T-helper 22 cell (primary cell): ENCODE measurements at regions not wholly inside any gene's neighbourhood (a gene's known extent, or its start where the extent isn't known, plus 50 kb on each side); places are given as distances from the start of the nearest gene placed in this dataset.

ENCODE experiments used
- DNase-seq: peaks from one replicate; pipeline ENCODE4 v3.0.0-alpha.2; 2020; ENCODE audit warnings: low read depth

DNA sequence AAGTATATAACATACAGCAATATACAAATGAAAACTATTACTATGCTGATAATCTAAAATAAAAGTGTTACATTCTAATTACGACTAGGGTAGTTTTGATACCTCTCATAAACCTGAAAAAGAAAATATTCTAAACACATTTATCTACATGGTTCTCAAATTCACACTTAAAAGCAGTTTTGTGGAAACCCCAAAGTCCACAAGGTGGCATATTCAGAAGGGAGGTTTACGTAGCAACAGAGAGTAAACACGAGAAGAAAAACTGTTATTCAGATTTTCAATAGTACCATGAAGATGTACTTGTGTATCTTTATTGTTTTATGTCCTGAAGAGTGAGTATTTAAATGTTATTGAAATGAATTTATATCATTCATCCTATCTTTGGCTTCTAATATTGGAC is 275.9 kb upstream of the KLHL1 start:
- DNase-seq, result no peak

DNA sequence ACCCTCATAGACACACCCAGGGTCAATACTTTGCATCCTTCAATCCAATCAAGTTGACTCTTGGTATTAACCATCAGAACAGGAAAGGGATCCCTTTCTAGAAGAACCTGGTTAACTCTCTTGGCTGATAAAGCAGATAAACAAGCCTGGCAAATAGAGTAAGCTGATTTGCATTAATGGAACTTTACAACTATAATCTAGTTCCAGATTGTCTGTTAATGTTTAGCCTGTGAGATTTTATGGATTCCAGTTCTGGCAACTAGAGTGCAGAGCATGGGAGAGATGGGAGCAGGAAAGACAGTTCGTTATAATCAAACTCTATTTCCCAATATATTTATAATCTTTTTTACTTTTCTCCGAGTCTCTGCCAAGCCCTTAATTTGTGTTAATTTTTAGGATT is 272.6 kb upstream of the KLHL1 start:
- no peak for DNase-seq

DNA sequence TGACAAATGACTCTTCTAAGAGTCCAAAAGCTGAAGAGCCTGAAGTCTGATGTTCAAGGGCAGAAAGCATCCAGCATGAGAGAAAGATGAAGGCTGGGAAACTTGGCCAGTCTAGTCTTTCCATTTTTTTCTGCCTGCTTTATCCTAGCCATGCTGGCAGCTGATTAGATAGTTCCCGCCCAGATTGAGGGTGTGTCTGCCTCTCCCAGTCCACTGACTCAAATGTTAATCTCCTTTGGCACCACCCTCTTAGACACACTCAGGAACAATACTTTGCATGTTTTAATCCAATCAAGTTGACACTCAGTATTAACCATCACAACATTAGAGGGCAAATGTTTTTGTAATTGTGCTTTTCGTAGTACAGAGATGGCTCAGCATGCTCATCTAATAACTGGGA is 267.5 kb upstream of the KLHL1 start:
- DNase-seq, result no peak

- no peak for DNase-seq
These were observed 262.7 kb upstream of the KLHL1 start for GRCh38 chr13:70370924-70371323.

- DNase-seq, result no peak
These were observed 258.5 kb upstream of the KLHL1 start for GRCh38 chr13:70366720-70367119.

GRCh38 chr13:70363991-70364390 is 255.7 kb upstream of the KLHL1 start:
- no peak for DNase-seq

DNA sequence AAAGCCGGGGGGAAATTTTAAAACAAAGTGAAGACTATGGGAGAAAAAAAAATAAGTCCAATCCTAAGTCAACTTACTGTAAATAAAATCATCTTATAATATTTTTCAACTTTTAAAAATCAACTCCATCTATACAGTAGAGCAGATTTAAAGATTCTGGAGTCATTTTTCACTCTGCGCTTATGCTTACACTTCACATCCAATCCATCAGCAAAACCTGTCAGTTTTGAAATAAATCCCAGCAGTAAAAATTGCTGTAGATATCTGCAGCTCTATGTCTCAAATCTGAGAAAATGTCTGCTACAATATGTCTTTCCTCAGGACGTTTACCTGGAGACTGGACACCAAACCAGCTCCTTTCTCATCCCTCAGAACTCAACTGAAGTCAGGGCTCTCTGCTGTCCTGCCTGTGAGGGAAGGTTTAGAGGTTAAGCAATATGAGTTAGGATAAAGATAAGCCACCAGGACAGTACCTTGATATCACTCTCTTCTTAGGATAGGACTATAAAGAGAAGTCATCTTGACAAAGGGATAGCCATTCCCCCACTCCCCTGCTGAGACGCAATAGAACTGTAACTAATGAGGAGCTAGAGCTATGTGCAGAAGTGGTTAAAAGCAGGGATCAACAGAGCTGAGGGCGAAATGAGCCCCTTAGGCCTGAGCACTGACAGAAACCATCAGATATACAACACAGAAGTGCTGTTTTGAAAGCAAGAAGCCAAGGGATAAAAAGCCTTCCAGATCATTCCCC is 254.7 kb upstream of the KLHL1 start:
- DNase-seq, result no peak

GRCh38 chr13:70357031-70357430 is 248.8 kb upstream of the KLHL1 start:
- no peak for DNase-seq

DNA sequence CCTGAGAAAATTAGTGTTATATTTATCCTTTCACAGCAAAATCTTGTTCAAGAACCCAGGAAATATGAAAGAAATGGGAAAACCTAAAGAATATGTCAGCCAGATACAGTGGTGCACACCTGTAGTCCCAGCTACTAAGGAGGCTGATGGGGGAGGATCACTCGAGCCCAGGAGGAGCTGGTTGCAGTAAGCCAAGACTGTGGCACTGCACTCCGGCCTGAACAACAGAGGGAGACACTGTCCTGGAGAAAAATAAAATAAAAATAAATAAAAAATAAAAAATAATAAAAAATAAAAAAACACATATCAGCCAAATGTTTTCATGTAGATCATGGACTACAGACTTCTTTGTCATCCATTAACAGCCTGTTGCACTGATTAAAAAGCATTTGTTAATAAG is 244.8 kb upstream of the KLHL1 start:
- no peak for DNase-seq

- no peak for DNase-seq
These were observed 239.8 kb upstream of the KLHL1 start for GRCh38 chr13:70347947-70348620.

- no peak for DNase-seq
These were observed 231.5 kb upstream of the KLHL1 start for GRCh38 chr13:70339738-70340137.

DNA sequence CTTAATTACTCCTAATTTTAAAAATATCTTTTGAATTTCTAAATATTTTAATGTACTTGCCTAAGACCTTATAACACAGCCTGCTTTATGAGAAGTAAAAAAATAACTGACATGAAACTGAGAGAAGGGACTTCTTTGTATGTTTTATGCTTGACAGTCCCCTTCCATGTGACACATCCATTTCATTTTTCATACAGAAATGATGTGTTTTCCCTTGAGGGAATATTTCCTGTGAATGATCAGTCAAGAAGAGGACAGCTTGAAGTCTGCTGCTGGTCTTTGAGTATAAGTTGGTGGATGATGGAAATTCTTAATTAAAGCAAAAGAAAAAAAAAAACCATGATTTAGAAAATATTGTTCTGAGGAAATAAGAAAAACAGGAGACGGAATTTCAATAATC is 230.4 kb upstream of the KLHL1 start:
- DNase-seq, result no peak

GRCh38 chr13:70336866-70337265 is 228.6 kb upstream of the KLHL1 start:
- DNase-seq, result no peak

DNA sequence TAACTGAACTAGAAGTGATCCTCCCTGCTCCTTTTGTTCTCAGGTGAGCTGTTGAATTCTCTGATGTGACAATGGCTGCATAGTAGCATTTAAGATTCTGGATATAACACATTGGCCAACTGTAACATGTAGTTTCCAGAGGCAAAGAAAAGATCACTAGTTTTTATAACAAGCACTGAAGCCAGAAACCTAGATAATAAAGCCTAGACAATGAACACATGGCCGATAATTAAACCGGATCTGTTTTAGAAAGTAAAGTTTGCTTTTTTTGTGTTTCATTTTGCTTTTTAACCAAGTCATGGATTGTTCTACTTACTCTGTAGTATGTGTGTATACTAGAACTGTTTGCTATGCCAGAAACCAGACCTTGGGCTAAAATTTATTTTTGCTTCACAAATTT is 225.5 kb upstream of the KLHL1 start:
- no peak for DNase-seq

DNA sequence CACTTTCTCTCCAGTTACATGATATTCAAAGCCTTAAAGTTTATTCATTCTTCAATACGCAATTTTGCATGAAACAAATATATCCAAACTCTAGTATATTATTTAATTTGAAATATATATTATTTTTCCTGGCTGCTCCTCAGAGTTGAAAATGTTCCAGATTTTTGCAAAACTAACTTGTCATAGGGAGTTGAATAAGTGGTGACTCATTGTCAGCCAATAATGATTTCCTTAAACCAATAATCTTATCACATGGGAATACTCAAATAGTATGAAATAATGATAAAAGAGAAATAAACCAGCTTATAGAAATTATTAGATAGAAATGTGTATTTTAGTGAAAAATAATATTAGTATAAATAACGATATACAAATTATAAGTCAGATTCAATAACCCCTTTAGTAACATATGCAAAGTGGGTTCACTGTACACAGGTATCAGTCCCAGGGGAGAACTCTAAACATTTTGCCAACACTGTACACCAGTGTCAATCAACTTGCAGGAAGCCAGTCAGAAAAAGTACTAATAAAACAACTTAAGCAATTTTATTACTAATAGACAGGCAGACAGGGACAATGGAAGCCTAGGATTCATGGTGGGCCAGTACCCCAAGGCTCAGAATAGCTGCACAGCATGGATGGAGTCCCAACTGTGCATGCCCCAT is 222.6 kb upstream of the KLHL1 start:
- no peak for DNase-seq

- DNase-seq, result no peak
These were observed 216.3 kb upstream of the KLHL1 start for GRCh38 chr13:70324519-70324918.

- DNase-seq, result no peak
These were observed 202.9 kb upstream of the KLHL1 start for GRCh38 chr13:70311191-70311590.

- no peak for DNase-seq
These were observed 202.3 kb upstream of the KLHL1 start for GRCh38 chr13:70310396-70311119.

DNA sequence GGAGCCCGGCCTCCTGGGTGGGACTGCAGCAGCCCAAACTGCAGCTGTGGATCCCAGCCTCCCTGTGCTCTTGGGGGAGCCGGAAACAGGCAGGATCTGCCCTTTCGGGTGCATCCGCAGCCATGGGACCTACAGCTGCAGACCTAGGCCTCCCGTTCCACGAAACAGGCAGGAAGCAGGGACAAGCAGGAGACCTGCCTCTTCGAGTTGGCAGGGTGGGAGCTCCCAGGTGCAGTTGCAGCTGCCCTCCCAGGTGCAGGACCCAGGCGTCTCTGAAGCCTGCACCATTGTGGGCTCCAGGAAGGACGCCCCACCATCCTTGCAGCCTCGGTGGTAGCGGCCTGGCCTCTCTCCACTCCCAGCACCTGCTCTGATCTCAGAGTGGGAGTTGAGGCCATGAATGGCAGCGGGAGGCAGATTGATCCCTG is 189.0 kb upstream of the KLHL1 start:
- no peak for DNase-seq

DNA sequence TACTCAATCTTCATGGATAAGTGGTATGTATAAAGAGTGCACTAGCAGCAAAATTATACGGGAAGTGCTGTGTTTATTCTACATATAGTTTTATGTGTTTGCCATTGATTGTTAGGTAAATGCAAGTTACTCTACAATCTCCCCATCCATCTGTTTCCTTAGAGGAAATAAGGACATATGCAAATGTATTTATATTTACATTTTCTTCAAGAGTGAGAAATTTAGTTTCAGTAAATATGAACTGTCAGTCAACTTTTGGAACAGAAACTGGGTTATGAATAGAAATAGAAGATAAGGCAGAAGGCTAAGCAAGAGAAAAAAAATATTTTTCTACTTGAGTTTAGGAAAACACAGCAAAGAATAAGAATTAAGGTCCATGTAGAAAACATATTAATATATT is 176.1 kb upstream of the KLHL1 start:
- DNase-seq, result no peak

DNA sequence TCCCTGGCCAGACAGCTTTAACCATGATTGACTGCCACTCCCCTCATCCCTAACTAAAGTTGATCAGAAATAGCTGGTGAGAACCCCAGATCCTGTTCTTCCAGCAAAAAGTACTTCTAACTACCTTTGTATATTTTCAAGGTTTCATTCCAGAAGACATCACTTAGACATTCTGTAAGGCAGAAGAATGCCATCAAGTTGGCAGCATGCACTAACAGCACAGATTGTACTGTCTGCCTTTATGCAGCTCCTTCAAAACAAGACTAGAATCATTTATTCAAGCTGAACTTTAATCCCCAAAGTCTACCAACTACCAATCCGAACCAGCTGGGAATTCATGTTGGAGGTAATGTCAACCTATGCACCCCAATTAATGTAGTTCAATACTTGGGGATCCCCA is 167.6 kb upstream of the KLHL1 start:
- no peak for DNase-seq

DNA sequence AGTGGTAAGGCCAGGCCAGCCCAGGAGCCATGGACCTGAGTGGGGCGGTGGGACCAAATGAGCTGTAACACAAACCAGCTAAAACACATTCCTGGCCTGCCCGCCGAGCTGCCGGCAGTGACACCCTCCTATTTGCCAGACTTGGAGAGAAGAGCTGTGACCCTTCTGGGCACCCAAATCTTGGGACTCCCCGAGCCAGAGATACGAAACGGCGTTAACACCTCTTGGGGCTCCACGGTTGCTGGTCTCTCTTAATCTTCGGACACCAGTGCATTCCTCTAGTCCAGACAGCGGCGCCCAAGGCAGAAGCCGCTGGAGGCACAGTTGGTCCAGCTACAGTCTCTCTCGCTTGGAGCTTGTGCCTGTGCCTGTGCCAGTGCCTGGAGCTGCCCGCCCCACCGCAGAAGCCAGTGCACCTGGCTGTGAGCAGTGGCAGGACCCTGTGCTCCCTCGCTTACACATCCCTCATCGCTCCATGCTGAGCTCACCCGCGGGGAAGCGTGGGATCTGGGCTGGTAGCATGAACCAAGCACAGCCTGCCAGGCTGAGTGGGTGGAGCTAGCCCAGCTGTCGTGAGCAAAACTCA is 147.2 kb upstream of the KLHL1 start:
- no peak for DNase-seq
